Ishikawa (cell line): ENCODE measurements at regions not wholly inside any gene's neighbourhood (a gene's known extent, or its start where the extent isn't known, plus 50 kb on each side); places are given as distances from the start of the nearest gene placed in this dataset.

Experiments
- MAX ChIP-seq: IDR thresholded peaks from 2 replicates; pipeline ENCODE4 v1.6.1; 2012
- TAF1 ChIP-seq: IDR thresholded peaks from 2 replicates; pipeline ENCODE4 v1.6.1; 2012; ENCODE audit warnings: low read depth, mild to moderate bottlenecking
- ZBTB7A ChIP-seq: IDR thresholded peaks from 2 replicates; pipeline ENCODE4 v1.6.1; 2012; ENCODE audit warnings: low read depth

DNA sequence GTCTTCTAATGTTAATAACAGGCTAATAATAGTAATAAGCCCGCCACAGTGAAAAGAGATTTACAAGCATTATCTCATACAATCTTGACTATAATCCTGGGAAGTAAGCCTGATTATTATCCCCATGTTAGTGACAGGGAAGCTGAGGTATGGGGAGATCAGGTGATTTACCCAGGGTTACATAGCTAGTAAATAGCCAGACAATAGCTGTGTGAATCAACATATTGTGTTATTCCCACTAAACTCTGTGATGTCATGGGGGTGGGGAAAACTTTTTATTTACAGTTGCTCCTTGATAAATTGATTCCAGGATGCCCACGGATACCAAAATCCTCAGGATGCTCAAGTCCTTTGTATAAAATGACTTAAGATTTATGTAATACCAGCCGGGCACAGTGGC is 181.9 kb downstream of the LMO4 start:
- TF ChIP-seq TAF1 (no peak), MAX (no peak), ZBTB7A (no peak)
